ENCODE measurements at regions not wholly inside any gene's neighbourhood (a gene's known extent, or its start where the extent isn't known, plus 50 kb on each side); places are given as distances from the start of the nearest gene placed in this dataset.

DNA sequence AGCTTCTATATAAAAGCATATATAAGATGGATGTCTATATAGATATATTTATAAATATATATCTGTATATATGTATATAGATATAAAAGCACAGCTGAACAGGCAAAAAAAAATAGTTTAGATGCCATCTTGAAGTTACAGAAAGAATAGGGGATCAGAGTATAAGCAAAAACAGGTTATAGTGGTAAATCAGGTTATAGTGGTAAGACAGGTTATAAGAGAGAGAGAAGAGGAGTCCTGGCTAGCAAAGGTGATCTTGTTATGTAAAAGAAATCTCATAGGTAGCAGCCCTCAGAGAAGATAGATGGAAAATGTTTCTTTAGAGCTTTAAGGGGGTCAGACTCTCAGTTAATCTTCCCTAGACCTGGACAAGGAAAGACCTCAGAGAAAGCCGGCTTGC lies 1263.1 kb downstream of the PCDH7 start:
- TF ChIP-seq, protein P1, sequence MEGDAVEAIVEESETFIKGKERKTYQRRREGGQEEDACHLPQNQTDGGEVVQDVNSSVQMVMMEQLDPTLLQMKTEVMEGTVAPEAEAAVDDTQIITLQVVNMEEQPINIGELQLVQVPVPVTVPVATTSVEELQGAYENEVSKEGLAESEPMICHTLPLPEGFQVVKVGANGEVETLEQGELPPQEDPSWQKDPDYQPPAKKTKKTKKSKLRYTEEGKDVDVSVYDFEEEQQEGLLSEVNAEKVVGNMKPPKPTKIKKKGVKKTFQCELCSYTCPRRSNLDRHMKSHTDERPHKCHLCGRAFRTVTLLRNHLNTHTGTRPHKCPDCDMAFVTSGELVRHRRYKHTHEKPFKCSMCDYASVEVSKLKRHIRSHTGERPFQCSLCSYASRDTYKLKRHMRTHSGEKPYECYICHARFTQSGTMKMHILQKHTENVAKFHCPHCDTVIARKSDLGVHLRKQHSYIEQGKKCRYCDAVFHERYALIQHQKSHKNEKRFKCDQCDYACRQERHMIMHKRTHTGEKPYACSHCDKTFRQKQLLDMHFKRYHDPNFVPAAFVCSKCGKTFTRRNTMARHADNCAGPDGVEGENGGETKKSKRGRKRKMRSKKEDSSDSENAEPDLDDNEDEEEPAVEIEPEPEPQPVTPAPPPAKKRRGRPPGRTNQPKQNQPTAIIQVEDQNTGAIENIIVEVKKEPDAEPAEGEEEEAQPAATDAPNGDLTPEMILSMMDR (IDR thresholded peaks at IDR 0.05; ENCODE audit: insufficient read depth, low read length, poor library complexity, severe bottlenecking), result no peak
- Histone ChIP-seq H3K36me3 (ENCODE audit: control insufficient read depth, insufficient read depth, low read length) (no peaks in the 10 kb centered on the region), H3K4me3 (ENCODE audit: low read depth, low read length) (no peak overlapping the region), H3K27me3 (ENCODE audit: control insufficient read depth, insufficient read depth, low read length) (no peaks in the 10 kb centered on the region)
- no peak for DNase-seq (ENCODE audit: low read depth)

DNA sequence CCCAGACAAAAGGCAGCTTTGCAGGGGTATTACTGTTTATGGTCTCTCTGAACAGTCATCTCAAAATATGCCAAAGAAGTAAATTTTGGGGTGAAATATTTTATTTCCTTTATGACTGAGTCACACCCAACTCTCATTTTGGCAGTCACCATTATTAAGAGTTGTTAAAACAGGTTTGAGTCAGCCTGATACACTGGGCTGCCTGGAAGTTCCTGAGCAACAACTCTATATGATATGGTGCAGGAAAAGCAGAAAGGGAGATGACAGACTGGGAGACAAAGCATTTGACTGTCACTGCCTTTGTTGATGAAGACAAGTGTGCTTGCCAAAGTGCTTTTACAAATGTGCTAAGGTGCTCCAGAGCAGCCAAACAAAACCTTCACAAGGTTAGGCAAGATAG lies 1263.5 kb downstream of the PCDH7 start:
- Histone ChIP-seq H3K36me3 (ENCODE audit: control insufficient read depth, insufficient read depth, low read length) (no peaks in the 10 kb centered on the region), H3K27me3 (ENCODE audit: control insufficient read depth, insufficient read depth, low read length) (no peaks in the 10 kb centered on the region), H3K4me3 (ENCODE audit: low read depth, low read length) (no peak overlapping the region)
- no peak for DNase-seq (ENCODE audit: low read depth)
- TF ChIP-seq, protein P1 (IDR thresholded peaks at IDR 0.05; ENCODE audit: insufficient read depth, low read length, poor library complexity, severe bottlenecking), result no peak

DNA sequence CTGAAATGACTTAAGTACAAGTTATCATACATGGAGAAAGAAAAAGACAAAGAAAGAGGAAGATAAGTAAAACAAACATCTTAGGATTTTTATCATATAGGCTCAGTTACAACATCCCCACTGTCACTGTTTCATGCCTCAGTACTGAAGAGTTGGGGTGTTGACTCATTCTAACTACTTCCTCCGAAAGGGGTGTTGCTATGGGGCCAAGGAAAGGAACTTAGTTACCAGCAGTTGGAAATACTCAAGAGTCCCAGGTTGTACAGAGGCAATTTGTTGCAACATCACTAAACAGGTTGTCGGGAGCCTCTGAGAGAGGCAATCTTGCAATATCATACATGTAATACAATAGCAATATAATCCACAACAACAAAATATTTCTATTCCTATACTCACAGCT lies 1264.7 kb downstream of the PCDH7 start:
- DNase-seq (ENCODE audit: low read depth), result no peak
- no peaks in the 10 kb centered on the region for H3K36me3 ChIP-seq (ENCODE audit: control insufficient read depth, insufficient read depth, low read length)
- H3K27me3 ChIP-seq (ENCODE audit: control insufficient read depth, insufficient read depth, low read length), result no peaks in the 10 kb centered on the region
- TF ChIP-seq, protein P1 (IDR thresholded peaks at IDR 0.05; ENCODE audit: insufficient read depth, low read length, poor library complexity, severe bottlenecking), result no peak
- H3K4me3 ChIP-seq (ENCODE audit: low read depth, low read length), result no peak overlapping the region

- TF ChIP-seq, protein P1 (IDR thresholded peaks at IDR 0.05; ENCODE audit: insufficient read depth, low read length, poor library complexity, severe bottlenecking), result no peak
- Histone ChIP-seq H3K27me3 (ENCODE audit: control insufficient read depth, insufficient read depth, low read length) (no peaks in the 10 kb centered on the region), H3K4me3 (ENCODE audit: low read depth, low read length) (no peak overlapping the region), H3K36me3 (ENCODE audit: control insufficient read depth, insufficient read depth, low read length) (no peaks in the 10 kb centered on the region)
- no peak for DNase-seq (ENCODE audit: low read depth)
These were observed 1276.1 kb downstream of the PCDH7 start for GRCh38 chr4:31995943-31996901.

DNA sequence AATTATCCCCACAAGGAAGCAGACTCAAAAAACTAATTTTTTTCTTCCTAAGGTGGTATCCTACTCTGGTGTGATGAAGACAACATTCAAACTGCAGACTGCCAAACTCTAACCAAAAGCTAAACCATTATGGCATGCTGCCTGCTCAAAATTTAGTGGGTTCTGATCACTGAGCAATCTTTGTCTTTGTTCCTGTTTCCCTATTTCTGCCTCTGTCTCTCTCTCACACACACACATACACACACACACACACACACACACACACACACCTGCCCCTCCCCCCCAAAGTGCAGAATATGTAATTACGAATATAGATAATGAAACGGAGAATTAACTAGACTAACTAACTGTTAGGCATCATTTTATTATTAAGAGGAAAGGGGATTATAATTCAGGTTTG lies 1278.6 kb downstream of the PCDH7 start:
- TF ChIP-seq, protein P1 (IDR thresholded peaks at IDR 0.05; ENCODE audit: insufficient read depth, low read length, poor library complexity, severe bottlenecking), result no peak
- no peaks in the 10 kb centered on the region for H3K36me3 ChIP-seq (ENCODE audit: control insufficient read depth, insufficient read depth, low read length)
- no peak overlapping the region for H3K4me3 ChIP-seq (ENCODE audit: low read depth, low read length)
- H3K27me3 ChIP-seq (ENCODE audit: control insufficient read depth, insufficient read depth, low read length), result no peaks in the 10 kb centered on the region
- no peak for DNase-seq (ENCODE audit: low read depth)

Measured in kidney epithelial cell (primary cell).